ENCODE measurements at regions not wholly inside any gene's neighbourhood (a gene's known extent, or its start where the extent isn't known, plus 50 kb on each side); places are given as distances from the start of the nearest gene placed in this dataset.

- Histone ChIP-seq H3K4me3 (no peak overlapping the region), H3K27me3 (no peaks in the 10 kb centered on the region), H3K27ac (no peak overlapping the region), H3K9me3 (replicated peaks in 1 of 3) (no peaks in the 10 kb centered on the region), H3K4me1 (replicated peaks in 1 of 2) (no peaks in the 10 kb centered on the region), H3K36me3 (replicated peaks in 1 of 2) (no peaks in the 10 kb centered on the region)
- DNase-seq = no peak
- no peak for TF ChIP-seq POLR2A (IDR thresholded peaks at IDR 0.05)
- TF ChIP-seq, protein P1, sequence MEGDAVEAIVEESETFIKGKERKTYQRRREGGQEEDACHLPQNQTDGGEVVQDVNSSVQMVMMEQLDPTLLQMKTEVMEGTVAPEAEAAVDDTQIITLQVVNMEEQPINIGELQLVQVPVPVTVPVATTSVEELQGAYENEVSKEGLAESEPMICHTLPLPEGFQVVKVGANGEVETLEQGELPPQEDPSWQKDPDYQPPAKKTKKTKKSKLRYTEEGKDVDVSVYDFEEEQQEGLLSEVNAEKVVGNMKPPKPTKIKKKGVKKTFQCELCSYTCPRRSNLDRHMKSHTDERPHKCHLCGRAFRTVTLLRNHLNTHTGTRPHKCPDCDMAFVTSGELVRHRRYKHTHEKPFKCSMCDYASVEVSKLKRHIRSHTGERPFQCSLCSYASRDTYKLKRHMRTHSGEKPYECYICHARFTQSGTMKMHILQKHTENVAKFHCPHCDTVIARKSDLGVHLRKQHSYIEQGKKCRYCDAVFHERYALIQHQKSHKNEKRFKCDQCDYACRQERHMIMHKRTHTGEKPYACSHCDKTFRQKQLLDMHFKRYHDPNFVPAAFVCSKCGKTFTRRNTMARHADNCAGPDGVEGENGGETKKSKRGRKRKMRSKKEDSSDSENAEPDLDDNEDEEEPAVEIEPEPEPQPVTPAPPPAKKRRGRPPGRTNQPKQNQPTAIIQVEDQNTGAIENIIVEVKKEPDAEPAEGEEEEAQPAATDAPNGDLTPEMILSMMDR (IDR thresholded peaks at IDR 0.05) = no peak
- intact Hi-C loops (cut with DNase I) = no loop called here
- 78 to 88% (median 82%) methylated on average over 9 of the region's 9 CpGs for WGBS, 4 donors
Observed at GRCh38 chr20:57948180-57948955, 238.6 kb upstream of the PMEPA1 start.

GRCh38 chr20:57947421-57948179, 237.8 kb upstream of the PMEPA1 start:
- Histone ChIP-seq H3K27me3 (no peaks in the 10 kb centered on the region), H3K4me3 (no peak overlapping the region), H3K27ac (no peak overlapping the region), H3K36me3 (replicated peaks in 1 of 2) (no peaks in the 10 kb centered on the region), H3K4me1 (replicated peaks in 1 of 2) (no peaks in the 10 kb centered on the region), H3K9me3 (replicated peaks in 1 of 3) (no peaks in the 10 kb centered on the region)
- WGBS, 4 donors = 72 to 79% (median 73%) methylated on average over 16 of the region's 16 CpGs
- TF ChIP-seq, protein P1 (IDR thresholded peaks at IDR 0.05) = no peak
- TF ChIP-seq POLR2A (IDR thresholded peaks at IDR 0.05) = no peak
- DNase-seq = no peak
- intact Hi-C loops (cut with DNase I) = no loop called here

DNA sequence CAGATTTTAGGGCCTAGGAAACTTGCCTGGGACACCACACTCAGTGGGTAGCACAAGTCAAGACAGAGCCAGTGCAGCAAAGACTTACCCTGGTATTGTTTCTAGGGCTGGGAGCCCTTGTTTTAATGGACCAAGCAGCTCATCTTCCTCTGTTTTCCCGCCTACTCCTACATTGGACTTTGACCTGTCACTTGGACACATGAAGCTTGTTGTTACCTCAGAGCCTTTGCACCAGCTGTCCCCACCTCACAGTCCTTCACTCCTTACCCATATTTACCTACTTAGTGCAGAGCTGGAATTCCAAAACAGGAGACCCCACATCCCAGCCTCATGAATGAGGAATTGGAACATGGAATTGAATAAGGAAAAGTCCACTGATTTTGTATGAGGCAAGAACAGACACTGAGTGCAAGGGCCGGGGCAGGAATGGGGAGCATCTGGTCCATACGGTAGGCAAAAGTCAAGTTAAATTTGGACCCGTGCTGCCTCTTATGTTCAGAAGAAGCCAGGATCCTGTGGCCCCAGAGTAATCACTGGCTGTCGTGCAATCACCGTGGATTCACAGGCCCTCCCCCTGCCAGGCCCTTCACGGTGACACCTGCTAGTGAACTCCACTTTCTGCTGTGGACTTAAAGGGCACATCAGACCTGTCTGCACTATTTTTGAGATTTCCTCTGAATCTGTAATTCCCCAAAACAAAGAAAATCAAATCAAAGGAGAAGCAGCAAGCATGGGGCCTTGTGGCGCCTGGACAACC, 236.9 kb upstream of the PMEPA1 start:
- H3K4me3 ChIP-seq = no peak overlapping the region
- H3K9me3 ChIP-seq (replicated peaks in 1 of 3) = no peaks in the 10 kb centered on the region
- TF ChIP-seq POLR2A (IDR thresholded peaks at IDR 0.05) = no peak
- no peak overlapping the region for H3K27ac ChIP-seq
- no peaks in the 10 kb centered on the region for H3K36me3 ChIP-seq (replicated peaks in 1 of 2)
- no peaks in the 10 kb centered on the region for H3K27me3 ChIP-seq
- intact Hi-C loops (cut with DNase I) = no loop called here
- WGBS, 4 donors = 79 to 90% (median 84%) methylated on average over 7 to 8 of the region's 8 CpGs
- no peaks in the 10 kb centered on the region for H3K4me1 ChIP-seq (replicated peaks in 1 of 2)
- DNase-seq = no peak

DNA sequence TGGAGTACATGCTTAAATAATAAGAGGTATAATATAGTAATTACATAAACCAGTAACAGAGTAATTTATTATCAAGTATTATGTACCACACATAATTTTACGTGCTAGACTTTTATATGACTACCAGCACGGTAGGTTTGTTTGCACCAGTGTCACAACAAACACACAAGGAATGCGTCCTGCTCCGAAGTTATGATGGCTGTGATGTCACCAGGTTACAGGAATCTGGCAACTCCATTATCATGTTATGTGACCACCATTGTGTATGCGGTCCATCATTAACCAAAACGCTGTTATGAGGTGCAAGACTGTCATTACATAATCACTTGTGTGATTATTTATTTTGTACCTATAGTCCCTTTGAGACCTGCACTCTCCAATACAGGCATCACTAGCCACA, 235.2 kb upstream of the PMEPA1 start:
- Histone ChIP-seq H3K4me3 (no peak overlapping the region), H3K27me3 (no peaks in the 10 kb centered on the region), H3K27ac (no peak overlapping the region), H3K4me1 (replicated peaks in 1 of 2) (no peaks in the 10 kb centered on the region), H3K9me3 (replicated peaks in 1 of 3) (no peaks in the 10 kb centered on the region), H3K36me3 (replicated peaks in 1 of 2) (no peaks in the 10 kb centered on the region)
- TF ChIP-seq POLR2A (IDR thresholded peaks at IDR 0.05) = no peak
- TF ChIP-seq, protein P1 (IDR thresholded peaks at IDR 0.05) = no peak
- DNase-seq = no peak
- WGBS, 4 donors = 84 to 94% (median 87%) methylated on average over 6 of the region's 6 CpGs
- intact Hi-C loops (cut with DNase I) = no loop called here
